ENCODE measurements at regions not wholly inside any gene's neighbourhood (a gene's known extent, or its start where the extent isn't known, plus 50 kb on each side); places are given as distances from the start of the nearest gene placed in this dataset.
A peak's percentile ranks its signal among the peaks of the same experiment; 100 is the strongest.

DNA sequence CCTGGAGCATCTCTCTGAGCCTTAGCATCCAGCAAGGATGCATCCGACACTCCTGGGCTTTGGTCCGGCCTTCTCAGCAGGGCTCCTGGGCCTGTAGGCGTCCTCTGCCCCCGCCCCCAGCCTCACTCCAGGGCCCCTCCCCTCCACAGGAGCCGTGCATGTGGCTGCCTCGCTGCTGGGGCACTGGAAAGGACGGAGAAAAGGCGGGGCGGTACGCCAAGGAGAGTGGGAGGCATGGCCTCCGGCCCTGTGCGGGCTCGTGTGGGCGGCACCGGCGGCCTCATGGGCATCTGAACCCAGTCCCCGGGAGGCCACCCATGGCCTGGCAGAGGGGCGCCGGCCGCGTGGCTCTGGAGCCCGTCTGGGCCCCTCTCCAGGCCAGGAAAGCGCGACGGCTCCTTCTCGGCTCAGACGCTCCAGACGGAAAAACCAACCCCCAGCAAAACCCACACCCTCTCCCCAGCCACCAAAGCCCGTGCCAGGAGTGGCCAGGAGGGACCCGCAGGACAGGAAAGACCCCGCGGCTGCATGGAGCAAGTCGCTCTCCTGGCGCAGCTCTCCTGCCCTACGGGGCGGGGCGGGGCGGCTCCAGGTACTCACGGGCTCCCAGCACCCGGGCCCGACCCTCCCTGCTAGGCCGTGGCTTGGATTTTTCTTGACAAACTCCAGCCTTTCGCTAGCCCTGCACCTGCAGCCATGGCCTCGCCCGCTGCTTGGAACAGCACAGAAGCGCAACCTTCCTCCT lies 419.9 kb downstream of the QKI start (continued):
- TF ChIP-seq CSRNP1 (CRISPR knock-in tag; IDR thresholded peaks at IDR 0.05) (no peak), ZMAT3 (CRISPR knock-in tag; conservative IDR thresholded peaks at IDR 0.05) (no peak), PTBP1 (IDR thresholded peaks at IDR 0.05; ENCODE audit: low read depth, low read length, poor library complexity, severe bottlenecking) (no peak), ZNF841 (CRISPR knock-in tag; IDR thresholded peaks at IDR 0.05; ENCODE audit: borderline replicate concordance) (no peak)

DNA sequence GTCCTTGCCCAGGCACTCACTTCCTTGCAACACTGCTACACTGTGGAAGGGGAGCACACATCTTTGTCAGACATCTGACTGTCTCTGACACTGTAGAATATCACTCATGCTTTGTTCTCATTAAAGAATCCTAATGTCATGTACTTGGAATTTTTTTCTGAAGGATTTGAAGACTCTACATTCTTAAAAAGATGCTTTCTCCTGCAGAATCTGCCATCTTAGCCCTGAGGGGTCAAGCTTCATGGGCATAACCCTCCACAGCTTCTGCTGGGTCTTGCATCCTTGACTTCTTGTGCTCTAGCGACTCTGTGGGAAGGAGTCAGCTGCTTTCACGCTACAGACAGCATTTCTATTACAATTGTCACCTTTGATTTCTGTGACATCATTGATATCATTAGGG lies 417.2 kb downstream of the QKI start:
- Histone ChIP-seq H3K9ac (ENCODE audit: insufficient read depth, low read depth, low read length) (no peak overlapping the region), H3K9me3 (ENCODE audit: low read length) (no peaks in the 10 kb centered on the region), H3K79me2 (ENCODE audit: insufficient read depth, low read length) (no peaks in the 10 kb centered on the region), H3K4me3 (replicated peaks in 1 of 3; ENCODE audit: insufficient read depth in 1 of 3, low read depth in 2 of 3, low read length in 3 of 3) (no peak overlapping the region), H3K4me2 (ENCODE audit: low read depth, low read length) (no peak overlapping the region), H4K20me1 (ENCODE audit: insufficient read depth, low read length) (no peaks in the 10 kb centered on the region), H2AFZ (ENCODE audit: low read length) (no peak overlapping the region), H3K27ac (ENCODE audit: extremely low read length, insufficient read depth, low read length) (no peak overlapping the region), H3K27me3 (ENCODE audit: control insufficient read depth in 1 of 2, insufficient read depth in 2 of 2, low read length in 2 of 2) (peaks cover 0 to 20% of the 10 kb centered on the region in 2 experiments; a peak in 2 of 5 replicates), H3K4me1 (ENCODE audit: insufficient read depth, low read length) (no peaks in the 10 kb centered on the region), H3K36me3 (replicated peaks in 1 of 2; ENCODE audit: control insufficient read depth in 1 of 2, insufficient read depth in 2 of 2, low read length in 2 of 2) (no peaks in the 10 kb centered on the region)
- intact Hi-C loops (cut with micrococcal nuclease; ENCODE audit: unreplicated experiment), result no loop called here
- ATAC-seq, result no peak
- 0% methylated on average over 2 of the region's 2 CpGs for WGBS (ENCODE audit: low lambda C conversion rate)
- ChIA-PET POLR2A (no interaction called here), CTCF (ENCODE audit: low intra/inter-chr PET ratio, low total read pairs) (no interaction called here)
- no peak for FAIRE-seq
- TF ChIP-seq ZNF678 (CRISPR knock-in tag; IDR thresholded peaks at IDR 0.05) (no peak), ZNF543 (CRISPR knock-in tag; IDR thresholded peaks at IDR 0.05) (no peak), ZNF737 (CRISPR knock-in tag; IDR thresholded peaks at IDR 0.05; ENCODE audit: borderline replicate concordance) (no peak), ZNF253 (CRISPR knock-in tag; IDR thresholded peaks at IDR 0.05; ENCODE audit: borderline replicate concordance) (no peak), ATF7 (IDR thresholded peaks at IDR 0.05) (0 out of 2 replicates have a peak, but pooled peaks have one; percentile 7), ATF7 (CRISPR knock-in tag; IDR thresholded peaks at IDR 0.05) (no peak), ZSCAN21 (CRISPR knock-in tag; IDR thresholded peaks at IDR 0.05; ENCODE audit: borderline replicate concordance) (no peak), NCOR1 (IDR thresholded peaks at IDR 0.05; ENCODE audit: borderline replicate concordance, low read length) (no peak), CEBPB (IDR thresholded peaks at IDR 0.05; ENCODE audit: borderline replicate concordance, low read depth, low read length) (no peak)
- TF ChIP-seq, protein P1, sequence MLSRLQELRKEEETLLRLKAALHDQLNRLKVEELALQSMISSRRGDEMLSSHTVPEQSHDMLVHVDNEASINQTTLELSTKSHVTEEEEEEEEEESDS (CRISPR knock-in tag; IDR thresholded peaks at IDR 0.05; ENCODE audit: borderline replicate concordance), result no peak
- in situ Hi-C loops (cut with HindIII; ENCODE audit: extremely low pct_ligation_motif_present, low pct_unique_long_range_greater_than_20kb), result no loop called here
- BruUV-seq (replicated peaks), result no TSS peak
- no peak for DNase-seq (ENCODE audit: low spot score)

Measured in HepG2 (cell line).